Activated T-cell treated with anti-CD3 and anti-CD28 coated beads for 1 hour (primary cell): ENCODE measurements at regions not wholly inside any gene's neighbourhood (a gene's known extent, or its start where the extent isn't known, plus 50 kb on each side); places are given as distances from the start of the nearest gene placed in this dataset.

ENCODE experiments used
- DNase-seq: peaks from one replicate; pipeline ENCODE4 v3.0.0-alpha.2; 2020; ENCODE audit warnings: low read depth

- DNase-seq = no peak
These were observed 369.8 kb upstream of the ARID1B start for GRCh38 chr6:156407334-156407733.

- DNase-seq = no peak
These were observed 370.5 kb upstream of the ARID1B start for GRCh38 chr6:156406688-156407087.

- DNase-seq = no peak
These were observed 371.1 kb upstream of the ARID1B start for GRCh38 chr6:156406099-156406498.

GRCh38 chr6:156402628-156403027, 374.6 kb upstream of the ARID1B start:
- DNase-seq = no peak

- no peak for DNase-seq
These were observed 375.0 kb upstream of the ARID1B start for GRCh38 chr6:156402227-156402626.

GRCh38 chr6:156400487-156400886, 376.7 kb upstream of the ARID1B start:
- no peak for DNase-seq

GRCh38 chr6:156398966-156399365, 378.2 kb upstream of the ARID1B start:
- no peak for DNase-seq

GRCh38 chr6:156398371-156398770, 378.8 kb upstream of the ARID1B start:
- DNase-seq = no peak

GRCh38 chr6:156396791-156397418, 380.3 kb upstream of the ARID1B start:
- no peak for DNase-seq

- DNase-seq = no peak
These were observed 381.0 kb upstream of the ARID1B start for GRCh38 chr6:156396068-156396771.

- peak; percentile 20 for DNase-seq
These were observed 381.9 kb upstream of the ARID1B start for GRCh38 chr6:156395276-156395675.

- DNase-seq = no peak
These were observed 384.5 kb upstream of the ARID1B start for GRCh38 chr6:156392648-156393047.

- DNase-seq = no peak
These were observed 385.2 kb upstream of the ARID1B start for GRCh38 chr6:156391977-156392376.

- no peak for DNase-seq
These were observed 386.0 kb upstream of the ARID1B start for GRCh38 chr6:156391061-156391672.

- DNase-seq = no peak
These were observed 386.6 kb upstream of the ARID1B start for GRCh38 chr6:156390621-156391020.

- no peak for DNase-seq
These were observed 387.9 kb upstream of the ARID1B start for GRCh38 chr6:156389296-156389695.

- no peak for DNase-seq
These were observed 389.7 kb upstream of the ARID1B start for GRCh38 chr6:156387472-156387871.

GRCh38 chr6:156383059-156383458, 394.1 kb upstream of the ARID1B start:
- DNase-seq = no peak

GRCh38 chr6:156379392-156380289, 397.5 kb upstream of the ARID1B start:
- no peak for DNase-seq

GRCh38 chr6:156378853-156379252, 398.3 kb upstream of the ARID1B start:
- no peak for DNase-seq

GRCh38 chr6:156376091-156376490, 401.1 kb upstream of the ARID1B start:
- DNase-seq = no peak

- no peak for DNase-seq
These were observed 417.3 kb upstream of the ARID1B start for GRCh38 chr6:156359912-156360311.
